ENCODE measurements at regions not wholly inside any gene's neighbourhood (a gene's known extent, or its start where the extent isn't known, plus 50 kb on each side); places are given as distances from the start of the nearest gene placed in this dataset.

GRCh38 chr1:14017531-14017961 is 317.6 kb downstream of the PRDM2 start:
- intact Hi-C loops (cut with DNase I, micrococcal nuclease) = no loop called here
- Histone ChIP-seq H3K9me3 (no peaks in the 10 kb centered on the region), H3K36me3 (ENCODE audit: low read depth) (no peaks in the 10 kb centered on the region), H3K4me1 (ENCODE audit: low read depth) (no peaks in the 10 kb centered on the region), H3K4me3 (no peak overlapping the region)
- no peak for TF ChIP-seq CTCF (IDR thresholded peaks at IDR 0.05)
- DNase-seq (peak in 1 of 3 donors; percentile 40), ATAC-seq (peak; percentile 31)

- no peaks in the 10 kb centered on the region for H3K9me3 ChIP-seq
- no peaks in the 10 kb centered on the region for H3K4me1 ChIP-seq (ENCODE audit: low read depth)
- H3K36me3 ChIP-seq (ENCODE audit: low read depth) = no peaks in the 10 kb centered on the region
- ATAC-seq (no peak), DNase-seq (no peak)
- TF ChIP-seq CTCF (IDR thresholded peaks at IDR 0.05) = no peak
- intact Hi-C loops (cut with DNase I, micrococcal nuclease) = no loop called here
- no peak overlapping the region for H3K4me3 ChIP-seq
Observed at GRCh38 chr1:14019461-14019860, 319.5 kb downstream of the PRDM2 start.

- no peaks in the 10 kb centered on the region for H3K9me3 ChIP-seq
- DNase-seq (no peak), ATAC-seq (no peak)
- H3K4me1 ChIP-seq (ENCODE audit: low read depth) = no peaks in the 10 kb centered on the region
- H3K4me3 ChIP-seq = no peak overlapping the region
- intact Hi-C loops (cut with DNase I, micrococcal nuclease) = no loop called here
- TF ChIP-seq CTCF (IDR thresholded peaks at IDR 0.05) = no peak
- H3K36me3 ChIP-seq (ENCODE audit: low read depth) = no peaks in the 10 kb centered on the region
Observed at GRCh38 chr1:14020006-14020405, 320.0 kb downstream of the PRDM2 start.

- no peak overlapping the region for H3K4me3 ChIP-seq
- H3K9me3 ChIP-seq = no peaks in the 10 kb centered on the region
- no peak for ATAC-seq
- intact Hi-C loops (cut with DNase I, micrococcal nuclease) = no loop called here
- no peak for DNase-seq
- no peak for TF ChIP-seq CTCF (IDR thresholded peaks at IDR 0.05)
- no peaks in the 10 kb centered on the region for H3K4me1 ChIP-seq (ENCODE audit: low read depth)
- no peaks in the 10 kb centered on the region for H3K36me3 ChIP-seq (ENCODE audit: low read depth)
Observed at GRCh38 chr1:14027099-14027498, 327.1 kb downstream of the PRDM2 start.

GRCh38 chr1:14031461-14031860 is 331.5 kb downstream of the PRDM2 start:
- TF ChIP-seq CTCF (IDR thresholded peaks at IDR 0.05) = no peak
- no peaks in the 10 kb centered on the region for H3K36me3 ChIP-seq (ENCODE audit: low read depth)

GRCh38 chr1:14034506-14034905 is 334.5 kb downstream of the PRDM2 start:
- intact Hi-C loops (cut with DNase I, micrococcal nuclease) = no loop called here
- no peak for TF ChIP-seq CTCF (IDR thresholded peaks at IDR 0.05)

More at GRCh38 chr1:14031461-14031860, 331.5 kb downstream of the PRDM2 start:
- H3K9me3 ChIP-seq = peaks cover 22% of the 10 kb centered on the region
- ATAC-seq = no peak
- H3K4me1 ChIP-seq (ENCODE audit: low read depth) = no peaks in the 10 kb centered on the region
- no peak overlapping the region for H3K4me3 ChIP-seq
- intact Hi-C loops (cut with DNase I, micrococcal nuclease) = no loop called here
- DNase-seq = no peak

More at GRCh38 chr1:14034506-14034905, 334.5 kb downstream of the PRDM2 start:
- DNase-seq (no peak), ATAC-seq (no peak)
- peaks cover 22% of the 10 kb centered on the region for H3K9me3 ChIP-seq
- no peaks in the 10 kb centered on the region for H3K4me1 ChIP-seq (ENCODE audit: low read depth)
- no peak overlapping the region for H3K4me3 ChIP-seq
- H3K36me3 ChIP-seq (ENCODE audit: low read depth) = no peaks in the 10 kb centered on the region

Measured in mucosa of descending colon (tissue), 3 donors.